ENCODE measurements at regions not wholly inside any gene's neighbourhood (a gene's known extent, or its start where the extent isn't known, plus 50 kb on each side); places are given as distances from the start of the nearest gene placed in this dataset.

GRCh38 chr13:97695684-97696083 is 257.8 kb upstream of the IPO5 start:
- TF ChIP-seq CEBPB (IDR thresholded peaks at IDR 0.05; ENCODE audit: low read depth, low read length) (no peak), CTCF (IDR thresholded peaks at IDR 0.05; ENCODE audit: control extremely low read depth in 1 of 3, insufficient read depth in 1 of 3, low read depth in 1 of 3, low read length in 3 of 3) (no peak), POLR2A (IDR thresholded peaks at IDR 0.05; ENCODE audit: control extremely low read depth in 1 of 2, low read depth in 2 of 2, low read length in 2 of 2) (no peak), EP300 (IDR thresholded peaks at IDR 0.05; ENCODE audit: borderline replicate concordance in 1 of 2, low read depth in 2 of 2, low read length in 2 of 2) (no peak), SUZ12 (IDR thresholded peaks at IDR 0.05; ENCODE audit: low read length) (no peak), SIN3A (conservative IDR thresholded peaks at IDR 0.05 in 1 of 2, IDR thresholded peaks at IDR 0.05 in 1 of 2; ENCODE audit: low read depth in 1 of 2, low read length in 2 of 2) (no peak), MAX (IDR thresholded peaks at IDR 0.05) (no peak)
